PC-9 (cell line): ENCODE measurements at regions not wholly inside any gene's neighbourhood (a gene's known extent, or its start where the extent isn't known, plus 50 kb on each side); places are given as distances from the start of the nearest gene placed in this dataset.

Experiments
- BruUV-seq: library from RNA; stranded (reverse); fragments of 400-500 nt; replicated peaks from 2 replicates; lab custom pipeline; 2021; lab: Mats Ljungman, UMichigan
- CTCF ChIA-PET: fragments of 300-600 bp; sonication (Branson Sonifier 250); formaldehyde crosslinking; loops from one replicate; lab custom pipeline; 2022; ENCODE audit warnings: antibody characterized with exemption; lab: Charles Lee
- POLR2A ChIA-PET: fragments of 300-600 bp; sonication (Branson Sonifier 250); formaldehyde crosslinking; loops from one replicate; lab custom pipeline; 2022; ENCODE audit warnings: antibody characterized with exemption; ENCODE audit not compliant: unreplicated experiment; lab: Charles Lee
- DNase-seq, 2 experiments: peaks; one replicate each; pipeline versions ENCODE4 v3.0.0 to v3.0.0-alpha.2; 2015 to 2022; ENCODE audit warnings: mixed read lengths in 1 of 2
- H2AFZ ChIP-seq: fragments of 200-600 bp; sonication (generic); 2 replicates; pipeline ENCODE4 v1.8.1; 2017; ENCODE audit warnings: antibody characterized with exemption
- H3F3A ChIP-seq: fragments of 200-600 bp; sonication (generic); 2 replicates; pipeline ENCODE4 v1.8.1; 2017; ENCODE audit warnings: antibody characterized with exemption, mild to moderate bottlenecking, low read depth; ENCODE audit not compliant: insufficient read depth
- H3K27ac ChIP-seq: fragments of 200-600 bp; sonication (generic); 2 replicates; pipeline ENCODE4 v1.6.1; 2016; ENCODE audit warnings: mixed run types
- H3K27me3 ChIP-seq: fragments of 200-600 bp; sonication (generic); 2 replicates; pipeline ENCODE4 v1.6.1; 2016; ENCODE audit warnings: low read depth, mixed run types; ENCODE audit not compliant: insufficient read depth
- H3K36me3 ChIP-seq: fragments of 200-600 bp; sonication (generic); 2 replicates; pipeline ENCODE4 v1.6.1; 2016; ENCODE audit warnings: low read depth, mixed run types
- H3K4me1 ChIP-seq: fragments of 200-600 bp; sonication (generic); replicated peaks from 2 replicates; pipeline ENCODE4 v1.6.1; 2016; ENCODE audit warnings: mixed run types; ENCODE audit not compliant: insufficient read depth
- H3K4me2 ChIP-seq: fragments of 200-600 bp; sonication (generic); 2 replicates; pipeline ENCODE4 v1.6.1; 2017; ENCODE audit warnings: mixed run types
- H3K4me3 ChIP-seq: fragments of 200-600 bp; sonication (generic); 2 replicates; pipeline ENCODE4 v1.6.1; 2016; ENCODE audit warnings: mixed run types
- H3K79me2 ChIP-seq: fragments of 200-600 bp; sonication (generic); 2 replicates; pipeline ENCODE4 v1.6.1; 2017; ENCODE audit warnings: low read depth, mixed run types
- H3K9me2 ChIP-seq: fragments of 200-600 bp; sonication (generic); 2 replicates; pipeline ENCODE4 v1.8.1; 2017; ENCODE audit warnings: mild to moderate bottlenecking; ENCODE audit not compliant: insufficient read depth
- H3K9me3 ChIP-seq: fragments of 200-600 bp; sonication (generic); 2 replicates; pipeline ENCODE4 v1.8.1; 2016; ENCODE audit warnings: low read depth; ENCODE audit not compliant: insufficient read depth
- H4K20me1 ChIP-seq: fragments of 200-600 bp; sonication (generic); 2 replicates; pipeline ENCODE4 v1.8.1; 2017; ENCODE audit not compliant: insufficient read depth
- CTCF ChIP-seq: fragments of 200-600 bp; sonication (generic); conservative IDR thresholded peaks from 2 replicates; pipeline ENCODE4 v1.6.1; 2017; ENCODE audit warnings: mixed run types, antibody characterized with exemption, mild to moderate bottlenecking, moderate library complexity
- EZH2 ChIP-seq: fragments of 200-600 bp; sonication (generic); IDR thresholded peaks from 2 replicates; pipeline ENCODE4 v1.8.0; 2017; ENCODE audit warnings: antibody characterized with exemption, low read depth
- intact Hi-C: fragments of 100-400 bp; cut with micrococcal nuclease; formaldehyde crosslinking; loops from one replicate; pipeline ENCODE4 v1.10.0; 2022; ENCODE audit not compliant: unreplicated experiment

GRCh38 chr15:95486224-95486623 lies 844.3 kb upstream of the NR2F2 start:
- H3K9me2 ChIP-seq: no peaks in the 10 kb centered on the region
- H3K79me2 ChIP-seq: no peaks in the 10 kb centered on the region
- H3K36me3 ChIP-seq: no peaks in the 10 kb centered on the region
- CTCF ChIA-PET: no interaction called here
- POLR2A ChIA-PET: no interaction called here
- no peaks in the 10 kb centered on the region for H4K20me1 ChIP-seq
- no peaks in the 10 kb centered on the region for H3F3A ChIP-seq
- DNase-seq: no peak
- BruUV-seq: no TSS peak
- TF ChIP-seq EZH2: no peak
- TF ChIP-seq CTCF: no peak
- no peaks in the 10 kb centered on the region for H3K9me3 ChIP-seq
- no peak overlapping the region for H3K4me3 ChIP-seq
- no peaks in the 10 kb centered on the region for H3K4me1 ChIP-seq
- H3K27ac ChIP-seq: no peak overlapping the region
- H2AFZ ChIP-seq: no peak overlapping the region
- H3K27me3 ChIP-seq: no peaks in the 10 kb centered on the region
- intact Hi-C loops: no loop called here
- no peak overlapping the region for H3K4me2 ChIP-seq

- no peak for TF ChIP-seq EZH2
- TF ChIP-seq CTCF: no peak
- Histone ChIP-seq H3K4me3 (no peak overlapping the region), H3K27me3 (no peaks in the 10 kb centered on the region), H2AFZ (no peak overlapping the region), H3K4me2 (no peak overlapping the region), H3K27ac (no peak overlapping the region), H3K9me3 (no peaks in the 10 kb centered on the region), H3K36me3 (no peaks in the 10 kb centered on the region), H3K79me2 (no peaks in the 10 kb centered on the region), H3K9me2 (no peaks in the 10 kb centered on the region), H4K20me1 (no peaks in the 10 kb centered on the region), H3F3A (no peaks in the 10 kb centered on the region), H3K4me1 (peaks cover 4% of the 10 kb centered on the region; the same call in 1 of the 2 replicates)
- intact Hi-C loops: no loop called here
- POLR2A ChIA-PET: no interaction called here
- BruUV-seq: no TSS peak
- no peak for DNase-seq
- CTCF ChIA-PET: no interaction called here
Measured at GRCh38 chr15:95489103-95489502, 841.4 kb upstream of the NR2F2 start.

- Histone ChIP-seq H3K4me2 (no peak overlapping the region), H3K4me3 (no peak overlapping the region), H3K9me3 (no peaks in the 10 kb centered on the region), H3F3A (no peaks in the 10 kb centered on the region), H3K9me2 (no peaks in the 10 kb centered on the region), H3K27me3 (no peaks in the 10 kb centered on the region), H4K20me1 (no peaks in the 10 kb centered on the region), H3K36me3 (no peaks in the 10 kb centered on the region), H3K27ac (no peak overlapping the region), H2AFZ (no peak overlapping the region), H3K4me1 (peaks cover 4% of the 10 kb centered on the region; the same call in 1 of the 2 replicates), H3K79me2 (no peaks in the 10 kb centered on the region)
- TF ChIP-seq EZH2 (no peak), CTCF (no peak)
- CTCF ChIA-PET: no interaction called here
- peak in 1 of 2 experiments; percentile 16 for DNase-seq
- intact Hi-C loops: no loop called here
- POLR2A ChIA-PET: no interaction called here
- BruUV-seq: no TSS peak
Measured at GRCh38 chr15:95492388-95493070, 838.0 kb upstream of the NR2F2 start.
